SK-N-SH treated with all-trans-retinoic acid at 6 μM for 48 hours (cell line): ENCODE measurements at regions not wholly inside any gene's neighbourhood (a gene's known extent, or its start where the extent isn't known, plus 50 kb on each side); places are given as distances from the start of the nearest gene placed in this dataset.

Experiments used
- ARNTL ChIP-seq: fragments of 450-650 bp; formaldehyde crosslinking; IDR thresholded peaks from 2 replicates; pipeline ENCODE4 v1.5.0; 2020; ENCODE audit warnings: low read depth, mild to moderate bottlenecking, moderate library complexity, borderline replicate concordance
- CREB5 ChIP-seq: fragments of 250-450 bp; sonication (Bioruptor Pico); IDR thresholded peaks from 2 replicates; pipeline ENCODE4 v1.5.1; 2020; ENCODE audit warnings: low read depth, mild to moderate bottlenecking, moderate library complexity
- CSDC2 ChIP-seq: fragments of 250-450 bp; sonication (Bioruptor Pico); IDR thresholded peaks from 2 replicates; pipeline ENCODE4 v1.5.0; 2020; ENCODE audit warnings: mild to moderate bottlenecking, moderate library complexity
- CSRNP3 ChIP-seq: fragments of 250-450 bp; sonication (Bioruptor Pico); IDR thresholded peaks from 2 replicates; pipeline ENCODE4 v1.5.1; 2021; ENCODE audit warnings: mild to moderate bottlenecking, moderate library complexity
- RARB ChIP-seq: fragments of 250-450 bp; sonication (Bioruptor Pico); IDR thresholded peaks from 2 replicates; pipeline ENCODE4 v1.8.0; 2021; ENCODE audit warnings: mild to moderate bottlenecking, moderate library complexity
- TOX ChIP-seq: fragments of 250-450 bp; sonication (Bioruptor Pico); IDR thresholded peaks from 2 replicates; pipeline ENCODE4 v1.8.0; 2021; ENCODE audit warnings: mild to moderate bottlenecking, moderate library complexity, borderline replicate concordance
- ZFP30 ChIP-seq: fragments of 450-650 bp; formaldehyde crosslinking; IDR thresholded peaks from 2 replicates; pipeline ENCODE4 v1.5.0; 2022; ENCODE audit warnings: mild to moderate bottlenecking, moderate library complexity
- ZNF8 ChIP-seq: fragments of 450-650 bp; formaldehyde crosslinking; IDR thresholded peaks from 2 replicates; pipeline ENCODE4 v1.5.0; 2020; ENCODE audit warnings: mild to moderate bottlenecking, moderate library complexity
- TF ChIP-seq, protein P1 (sequence below): fragments of 250-450 bp; sonication (Bioruptor Pico); IDR thresholded peaks from 2 replicates; pipeline ENCODE4 v1.8.0; 2020; ENCODE audit warnings: mild to moderate bottlenecking, moderate library complexity, borderline replicate concordance

DNA sequence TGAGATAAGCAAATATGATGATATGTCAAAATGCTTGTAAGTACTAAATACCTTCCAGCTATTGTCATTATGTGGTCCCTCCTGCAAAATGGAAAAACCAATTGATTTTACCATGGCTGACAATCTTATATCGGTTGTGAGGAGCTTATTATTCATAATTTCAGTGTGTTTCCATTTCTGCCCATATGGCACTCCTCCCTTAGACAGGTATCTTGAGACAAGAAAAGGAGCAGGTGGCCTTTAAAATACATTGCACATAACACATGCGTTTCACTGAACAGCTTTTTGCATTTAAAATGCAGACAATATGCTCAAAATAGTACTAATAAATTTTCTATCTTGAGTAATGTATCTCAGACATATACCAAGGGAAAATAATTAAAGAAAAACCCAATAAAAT, 60.2 kb upstream of the SH3RF3 start:
- TF ChIP-seq CREB5 (no peak), ZFP30 (CRISPR knock-in tag) (no peak), ZNF8 (CRISPR knock-in tag) (no peak), CSDC2 (CRISPR knock-in tag) (no peak), TOX (no peak), CSRNP3 (CRISPR knock-in tag) (no peak), ARNTL (CRISPR knock-in tag) (no peak), RARB (CRISPR knock-in tag) (no peak)
- TF ChIP-seq, protein P1, sequence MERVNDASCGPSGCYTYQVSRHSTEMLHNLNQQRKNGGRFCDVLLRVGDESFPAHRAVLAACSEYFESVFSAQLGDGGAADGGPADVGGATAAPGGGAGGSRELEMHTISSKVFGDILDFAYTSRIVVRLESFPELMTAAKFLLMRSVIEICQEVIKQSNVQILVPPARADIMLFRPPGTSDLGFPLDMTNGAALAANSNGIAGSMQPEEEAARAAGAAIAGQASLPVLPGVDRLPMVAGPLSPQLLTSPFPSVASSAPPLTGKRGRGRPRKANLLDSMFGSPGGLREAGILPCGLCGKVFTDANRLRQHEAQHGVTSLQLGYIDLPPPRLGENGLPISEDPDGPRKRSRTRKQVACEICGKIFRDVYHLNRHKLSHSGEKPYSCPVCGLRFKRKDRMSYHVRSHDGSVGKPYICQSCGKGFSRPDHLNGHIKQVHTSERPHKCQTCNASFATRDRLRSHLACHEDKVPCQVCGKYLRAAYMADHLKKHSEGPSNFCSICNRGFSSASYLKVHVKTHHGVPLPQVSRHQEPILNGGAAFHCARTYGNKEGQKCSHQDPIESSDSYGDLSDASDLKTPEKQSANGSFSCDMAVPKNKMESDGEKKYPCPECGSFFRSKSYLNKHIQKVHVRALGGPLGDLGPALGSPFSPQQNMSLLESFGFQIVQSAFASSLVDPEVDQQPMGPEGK = no peak
